GM12872 (cell line): ENCODE measurements at regions not wholly inside any gene's neighbourhood (a gene's known extent, or its start where the extent isn't known, plus 50 kb on each side); places are given as distances from the start of the nearest gene placed in this dataset.

ENCODE experiments used
- CTCF ChIP-seq: IDR thresholded peaks from 3 replicates; pipeline ENCODE4 v1.5.1; 2011; ENCODE audit warnings: low read depth, mild to moderate bottlenecking, low read length, moderate library complexity; ENCODE audit not compliant: insufficient read depth

GRCh38 chr2:6750411-6751158 is 115.1 kb downstream of the CMPK2 start:
- TF ChIP-seq CTCF, result no peak

GRCh38 chr2:6754419-6754818 is 111.3 kb downstream of the CMPK2 start:
- TF ChIP-seq CTCF, result no peak

- no peak for TF ChIP-seq CTCF
Observed at GRCh38 chr2:6755456-6755855, 110.3 kb downstream of the CMPK2 start.

- TF ChIP-seq CTCF, result no peak
Observed at GRCh38 chr2:6757215-6757614, 108.5 kb downstream of the CMPK2 start.

- no peak for TF ChIP-seq CTCF
Observed at GRCh38 chr2:6759689-6760088, 106.0 kb downstream of the CMPK2 start.

- no peak for TF ChIP-seq CTCF
Observed at GRCh38 chr2:6760132-6760531, 105.6 kb downstream of the CMPK2 start.

GRCh38 chr2:6764968-6765723 is 100.6 kb downstream of the CMPK2 start:
- no peak for TF ChIP-seq CTCF
